Activated naive CD4-positive, alpha-beta T cell treated with anti-CD3 and anti-CD28 coated beads, Interleukin-2, amount 50 U/mL, for 24 hours (primary cell): ENCODE measurements at regions not wholly inside any gene's neighbourhood (a gene's known extent, or its start where the extent isn't known, plus 50 kb on each side); places are given as distances from the start of the nearest gene placed in this dataset.

Source experiments
- H3K27ac Mint-ChIP-seq: one replicate; pipeline ENCODE4 v1.8.0; 2021; ENCODE audit warnings: mild to moderate bottlenecking, mixed read lengths
- H3K27me3 Mint-ChIP-seq: one replicate; pipeline ENCODE4 v1.8.0; 2021; ENCODE audit warnings: mixed read lengths
- H3K36me3 Mint-ChIP-seq: one replicate; pipeline ENCODE4 v1.8.0; 2021; ENCODE audit warnings: mixed read lengths
- H3K4me1 Mint-ChIP-seq: one replicate; pipeline ENCODE4 v1.8.0; 2021; ENCODE audit warnings: mixed read lengths
- H3K4me3 Mint-ChIP-seq: one replicate; pipeline ENCODE4 v1.8.0; 2021; ENCODE audit warnings: mild to moderate bottlenecking, mixed read lengths
- H3K9me3 Mint-ChIP-seq: one replicate; pipeline ENCODE4 v1.8.0; 2021; ENCODE audit warnings: mixed read lengths

GRCh38 chr2:158049129-158049855 is 52.4 kb upstream of the UPP2 start:
- H3K4me1 Mint-ChIP-seq, result no peaks in the 10 kb centered on the region
- H3K27me3 Mint-ChIP-seq, result peaks cover 7% of the 10 kb centered on the region
- H3K27ac Mint-ChIP-seq, result no peak overlapping the region
- H3K36me3 Mint-ChIP-seq, result no peaks in the 10 kb centered on the region
- no peaks in the 10 kb centered on the region for H3K9me3 Mint-ChIP-seq
- H3K4me3 Mint-ChIP-seq, result no peak overlapping the region

GRCh38 chr2:158048327-158048726 is 53.3 kb upstream of the UPP2 start:
- H3K4me3 Mint-ChIP-seq, result no peak overlapping the region
- no peaks in the 10 kb centered on the region for H3K4me1 Mint-ChIP-seq
- no peaks in the 10 kb centered on the region for H3K36me3 Mint-ChIP-seq
- H3K27ac Mint-ChIP-seq, result no peak overlapping the region
- H3K27me3 Mint-ChIP-seq, result peaks cover 7% of the 10 kb centered on the region
- H3K9me3 Mint-ChIP-seq, result no peaks in the 10 kb centered on the region

- Mint-ChIP-seq H3K4me1 (peaks cover 5% of the 10 kb centered on the region), H3K36me3 (no peaks in the 10 kb centered on the region), H3K27me3 (peaks cover 7% of the 10 kb centered on the region), H3K27ac (no peak overlapping the region), H3K9me3 (no peaks in the 10 kb centered on the region), H3K4me3 (no peak overlapping the region)
Measured at GRCh38 chr2:158047156-158047611, 54.5 kb upstream of the UPP2 start.

- no peaks in the 10 kb centered on the region for H3K36me3 Mint-ChIP-seq
- no peak overlapping the region for H3K4me3 Mint-ChIP-seq
- no peaks in the 10 kb centered on the region for H3K9me3 Mint-ChIP-seq
- H3K27ac Mint-ChIP-seq, result no peak overlapping the region
- H3K27me3 Mint-ChIP-seq, result peaks cover 6% of the 10 kb centered on the region
- peaks cover 5% of the 10 kb centered on the region for H3K4me1 Mint-ChIP-seq
Measured at GRCh38 chr2:158046121-158046880, 55.4 kb upstream of the UPP2 start.

GRCh38 chr2:158045362-158045761 is 56.3 kb upstream of the UPP2 start:
- Mint-ChIP-seq H3K4me3 (no peak overlapping the region), H3K36me3 (no peaks in the 10 kb centered on the region), H3K4me1 (peaks cover 5% of the 10 kb centered on the region), H3K27me3 (peaks cover 6% of the 10 kb centered on the region), H3K9me3 (no peaks in the 10 kb centered on the region), H3K27ac (no peak overlapping the region)

GRCh38 chr2:158043181-158043948 is 58.3 kb upstream of the UPP2 start:
- Mint-ChIP-seq H3K4me3 (no peak overlapping the region), H3K27ac (no peak overlapping the region), H3K36me3 (no peaks in the 10 kb centered on the region), H3K4me1 (peaks cover 5% of the 10 kb centered on the region), H3K9me3 (no peaks in the 10 kb centered on the region), H3K27me3 (peaks cover 5% of the 10 kb centered on the region)

GRCh38 chr2:158042666-158043065 is 59.0 kb upstream of the UPP2 start:
- no peak overlapping the region for H3K4me3 Mint-ChIP-seq
- peaks cover 5% of the 10 kb centered on the region for H3K4me1 Mint-ChIP-seq
- H3K27ac Mint-ChIP-seq, result no peak overlapping the region
- peaks cover 4% of the 10 kb centered on the region for H3K27me3 Mint-ChIP-seq
- no peaks in the 10 kb centered on the region for H3K9me3 Mint-ChIP-seq
- H3K36me3 Mint-ChIP-seq, result no peaks in the 10 kb centered on the region

GRCh38 chr2:158042245-158042644 is 59.4 kb upstream of the UPP2 start:
- Mint-ChIP-seq H3K4me1 (peaks cover 5% of the 10 kb centered on the region), H3K27me3 (peaks cover 4% of the 10 kb centered on the region)

GRCh38 chr2:158041400-158041799 is 60.3 kb upstream of the UPP2 start:
- H3K36me3 Mint-ChIP-seq, result no peaks in the 10 kb centered on the region
- peaks cover 4% of the 10 kb centered on the region for H3K27me3 Mint-ChIP-seq
- H3K9me3 Mint-ChIP-seq, result no peaks in the 10 kb centered on the region
- H3K4me3 Mint-ChIP-seq, result no peak overlapping the region
- H3K4me1 Mint-ChIP-seq, result peaks cover 5% of the 10 kb centered on the region
- no peak overlapping the region for H3K27ac Mint-ChIP-seq

More at GRCh38 chr2:158042245-158042644, 59.4 kb upstream of the UPP2 start:
- Mint-ChIP-seq H3K36me3 (no peaks in the 10 kb centered on the region), H3K9me3 (no peaks in the 10 kb centered on the region), H3K27ac (no peak overlapping the region), H3K4me3 (no peak overlapping the region)

- H3K36me3 Mint-ChIP-seq, result no peaks in the 10 kb centered on the region
- H3K27me3 Mint-ChIP-seq, result peaks cover 3% of the 10 kb centered on the region
- H3K4me1 Mint-ChIP-seq, result peaks cover 5% of the 10 kb centered on the region
- H3K9me3 Mint-ChIP-seq, result no peaks in the 10 kb centered on the region
- no peak overlapping the region for H3K4me3 Mint-ChIP-seq
- H3K27ac Mint-ChIP-seq, result no peak overlapping the region
Measured at GRCh38 chr2:158038901-158039300, 62.8 kb upstream of the UPP2 start.

- H3K36me3 Mint-ChIP-seq, result no peaks in the 10 kb centered on the region
- peaks cover 3% of the 10 kb centered on the region for H3K27me3 Mint-ChIP-seq
- no peaks in the 10 kb centered on the region for H3K4me1 Mint-ChIP-seq
- H3K4me3 Mint-ChIP-seq, result no peak overlapping the region
- no peaks in the 10 kb centered on the region for H3K9me3 Mint-ChIP-seq
- H3K27ac Mint-ChIP-seq, result no peak overlapping the region
Measured at GRCh38 chr2:158034198-158034866, 67.3 kb upstream of the UPP2 start.

GRCh38 chr2:158031371-158031770 is 70.3 kb upstream of the UPP2 start:
- Mint-ChIP-seq H3K36me3 (no peaks in the 10 kb centered on the region), H3K27me3 (peaks cover 3% of the 10 kb centered on the region), H3K4me3 (no peak overlapping the region), H3K27ac (no peak overlapping the region), H3K9me3 (no peaks in the 10 kb centered on the region), H3K4me1 (no peaks in the 10 kb centered on the region)

GRCh38 chr2:158025255-158025996 is 76.2 kb upstream of the UPP2 start:
- Mint-ChIP-seq H3K36me3 (no peaks in the 10 kb centered on the region), H3K4me3 (no peak overlapping the region), H3K27me3 (no peaks in the 10 kb centered on the region), H3K4me1 (peaks cover 6% of the 10 kb centered on the region), H3K9me3 (no peaks in the 10 kb centered on the region), H3K27ac (no peak overlapping the region)

GRCh38 chr2:158024288-158024898 is 77.3 kb upstream of the UPP2 start:
- H3K27ac Mint-ChIP-seq, result no peak overlapping the region
- no peak overlapping the region for H3K4me3 Mint-ChIP-seq
- H3K4me1 Mint-ChIP-seq, result peaks cover 6% of the 10 kb centered on the region
- H3K9me3 Mint-ChIP-seq, result no peaks in the 10 kb centered on the region
- H3K36me3 Mint-ChIP-seq, result no peaks in the 10 kb centered on the region
- no peaks in the 10 kb centered on the region for H3K27me3 Mint-ChIP-seq
